CD14-positive monocyte (primary cell): ENCODE measurements at regions not wholly inside any gene's neighbourhood (a gene's known extent, or its start where the extent isn't known, plus 50 kb on each side); places are given as distances from the start of the nearest gene placed in this dataset.

Experiments
- DNase-seq, 3 donors: peaks; one replicate each; pipeline ENCODE4 v3.0.0-alpha.2; 2011 to 2022
- H2AFZ ChIP-seq: 2 replicates; pipeline ENCODE4 v1.6.0; 2012; ENCODE audit warnings: mild to moderate bottlenecking, low read depth, low read length, inconsistent platforms; ENCODE audit not compliant: insufficient read depth, poor library complexity, severe bottlenecking
- H3K27ac ChIP-seq, 2 donors: 1 replicate in 1 of 2; 2 replicates in 1 of 2; pipeline ENCODE4 v1.5.1; 2012 to 2013; ENCODE audit warnings: low read length in 2 of 2, control low read depth in 1 of 2, inconsistent platforms in 1 of 2, low read depth in 1 of 2, mild to moderate bottlenecking in 1 of 2
- H3K27me3 ChIP-seq, 2 donors: one replicate each; pipeline versions ENCODE4 v1.6.0 to v1.6.1; 2011 to 2013; ENCODE audit warnings: low read length in 2 of 2; ENCODE audit not compliant: control insufficient read depth in 2 of 2, insufficient read depth in 2 of 2
- H3K36me3 ChIP-seq, 2 donors: replicated peaks in 1 of 2; 1 replicate in 1 of 2; 2 replicates in 1 of 2; pipeline versions ENCODE4 v1.5.1 to v1.6.1; 2012 to 2013; ENCODE audit warnings: low read length in 2 of 2, control low read depth in 1 of 2, inconsistent platforms in 1 of 2, mild to moderate bottlenecking in 1 of 2; ENCODE audit not compliant: insufficient read depth in 2 of 2, control insufficient read depth in 1 of 2
- H3K4me1 ChIP-seq, 2 donors: 1 replicate in 1 of 2; 2 replicates in 1 of 2; pipeline versions ENCODE4 v1.5.1 to v1.6.1; 2012 to 2013; ENCODE audit warnings: low read length in 2 of 2, control low read depth in 1 of 2, inconsistent platforms in 1 of 2, mild to moderate bottlenecking in 1 of 2, moderate library complexity in 1 of 2; ENCODE audit not compliant: insufficient read depth in 2 of 2, control insufficient read depth in 1 of 2
- H3K4me2 ChIP-seq: replicated peaks from 2 replicates; pipeline ENCODE3; 2012; ENCODE audit warnings: low read length, moderate library complexity, mild to moderate bottlenecking; ENCODE audit not compliant: poor library complexity, severe bottlenecking; ENCODE audit errors: extremely low read depth
- H3K4me3 ChIP-seq, 3 experiments: fragments of 200-600 bp in 1 of 3; sonication (generic) in 1 of 3; replicated peaks in 1 of 3; 1 replicate in 2 of 3; 2 replicates in 1 of 3; pipeline ENCODE4 v1.5.1; 2011 to 2013; ENCODE audit warnings: low read length in 3 of 3, mild to moderate bottlenecking in 3 of 3, control low read depth in 2 of 3, low read depth in 2 of 3, inconsistent platforms in 1 of 3, moderate library complexity in 1 of 3
- H3K79me2 ChIP-seq: 2 replicates; pipeline ENCODE4 v1.6.0; 2012; ENCODE audit warnings: mild to moderate bottlenecking, control low read depth, inconsistent platforms, low read length, moderate library complexity; ENCODE audit not compliant: insufficient read depth
- H3K9ac ChIP-seq: 2 replicates; pipeline ENCODE4 v1.6.0; 2017; ENCODE audit warnings: low read length, mild to moderate bottlenecking; ENCODE audit not compliant: insufficient read depth, poor library complexity, severe bottlenecking
- H3K9me3 ChIP-seq, 2 donors: replicated peaks in 1 of 2; 1 replicate in 1 of 2; 2 replicates in 1 of 2; pipeline versions ENCODE4 v1.5.1 to v1.6.1; 2012 to 2013; ENCODE audit warnings: low read length in 2 of 2, control low read depth in 1 of 2; ENCODE audit not compliant: control insufficient read depth in 1 of 2, insufficient read depth in 1 of 2
- H4K20me1 ChIP-seq: 2 replicates; pipeline ENCODE4 v1.6.0; 2012; ENCODE audit warnings: mild to moderate bottlenecking, low read length, control low read depth, moderate library complexity; ENCODE audit not compliant: insufficient read depth
- H3K27ac Mint-ChIP-seq, 7 donors: one replicate each; pipeline ENCODE4 v1.8.0; 2020; ENCODE audit warnings: mild to moderate bottlenecking in 7 of 7, mixed read lengths in 7 of 7, moderate library complexity in 6 of 7, inconsistent platforms in 2 of 7
- H3K27me3 Mint-ChIP-seq, 3 donors: one replicate each; pipeline ENCODE4 v1.8.0; 2021 to 2022; ENCODE audit warnings: low read depth in 3 of 3, mild to moderate bottlenecking in 3 of 3, mixed read lengths in 3 of 3, moderate library complexity in 3 of 3, inconsistent platforms in 1 of 3
- H3K36me3 Mint-ChIP-seq, 2 donors: one replicate each; pipeline ENCODE4 v1.8.0; 2020; ENCODE audit warnings: mixed read lengths in 2 of 2, inconsistent platforms in 1 of 2, mild to moderate bottlenecking in 1 of 2
- H3K4me1 Mint-ChIP-seq: one replicate; pipeline ENCODE4 v1.8.0; 2020; ENCODE audit warnings: mild to moderate bottlenecking, mixed read lengths
- H3K4me3 Mint-ChIP-seq, 2 donors: one replicate each; pipeline ENCODE4 v1.8.0; 2020; ENCODE audit warnings: mild to moderate bottlenecking in 2 of 2, mixed read lengths in 2 of 2, moderate library complexity in 1 of 2
- H3K9me3 Mint-ChIP-seq, 7 donors: one replicate each; pipeline ENCODE4 v1.8.0; 2020 to 2022; ENCODE audit warnings: mixed read lengths in 7 of 7, mild to moderate bottlenecking in 6 of 7, moderate library complexity in 6 of 7, inconsistent platforms in 2 of 7
- CTCF ChIP-seq: fragments of 200-600 bp; IDR thresholded peaks from one replicate; pipeline ENCODE4 v1.8.0; 2022; ENCODE audit warnings: antibody characterized with exemption, mild to moderate bottlenecking
- WGBS: methylation state at CpG from one replicate; pipeline ENCODE4 v1.1.5; 2013; ENCODE audit warnings: missing lambda C conversion rate; ENCODE audit not compliant: insufficient coverage; 5-methylcytosine and 5-hydroxymethylcytosine counted together
- intact Hi-C, 2 donors: fragments of 100-400 bp; cut with micrococcal nuclease; formaldehyde crosslinking; loops; one replicate each; pipeline versions ENCODE4 v1.15.0 to v1.15.1; 2023

GRCh38 chr14:87109271-87109670, 883.7 kb downstream of the GALC start:
- Mint-ChIP-seq H3K4me1 (no peaks in the 10 kb centered on the region), H3K4me3 (no peak overlapping the region), H3K36me3 (no peaks in the 10 kb centered on the region), H3K9me3 (peaks cover 0 to 7% (median 3%) of the 10 kb centered on the region in 7 donors), H3K27me3 (no peaks in the 10 kb centered on the region), H3K27ac (no peak overlapping the region)
- Histone ChIP-seq H3K27ac (no peak overlapping the region), H3K79me2 (no peaks in the 10 kb centered on the region), H3K9me3 (peaks cover 0 to 4% of the 10 kb centered on the region in 2 donors), H2AFZ (no peak overlapping the region), H3K4me2 (no peak overlapping the region), H3K4me1 (no peaks in the 10 kb centered on the region), H4K20me1 (no peaks in the 10 kb centered on the region), H3K27me3 (no peaks in the 10 kb centered on the region), H3K4me3 (no peak overlapping the region), H3K9ac (no peak overlapping the region), H3K36me3 (no peaks in the 10 kb centered on the region)
- DNase-seq: no peak
- TF ChIP-seq CTCF: no peak
- no CpG with 5 or more reads among the region's 3 CpGs for WGBS
- intact Hi-C loops: no loop called here

GRCh38 chr14:87108726-87109125, 884.3 kb downstream of the GALC start:
- Histone ChIP-seq H3K36me3 (no peaks in the 10 kb centered on the region), H3K27ac (no peak overlapping the region), H3K9ac (no peak overlapping the region), H3K4me3 (no peak overlapping the region), H3K4me1 (no peaks in the 10 kb centered on the region), H3K4me2 (no peak overlapping the region), H2AFZ (no peak overlapping the region), H3K9me3 (peaks cover 0 to 4% of the 10 kb centered on the region in 2 donors), H3K27me3 (no peaks in the 10 kb centered on the region), H3K79me2 (no peaks in the 10 kb centered on the region), H4K20me1 (no peaks in the 10 kb centered on the region)
- no peaks in the 10 kb centered on the region for H3K36me3 Mint-ChIP-seq
- H3K27ac Mint-ChIP-seq: no peak overlapping the region
- no peak for TF ChIP-seq CTCF
- intact Hi-C loops: no loop called here
- no peak overlapping the region for H3K4me3 Mint-ChIP-seq
- WGBS: 100% methylated on average over 1 of the region's 3 CpGs
- H3K27me3 Mint-ChIP-seq: no peaks in the 10 kb centered on the region
- DNase-seq: no peak
- peaks cover 0 to 7% (median 3%) of the 10 kb centered on the region in 7 donors for H3K9me3 Mint-ChIP-seq
- no peaks in the 10 kb centered on the region for H3K4me1 Mint-ChIP-seq
